ENCODE measurements at regions not wholly inside any gene's neighbourhood (a gene's known extent, or its start where the extent isn't known, plus 50 kb on each side); places are given as distances from the start of the nearest gene placed in this dataset.
"Not testable (repeated sequence)": the region's sequence is repeated elsewhere in the genome, so short reads cannot be mapped to it uniquely, and the experiment has no call there.

- peak; percentile 21 for DNase-seq (ENCODE audit: low spot score)
Observed at GRCh38 chr14:71165121-71166031, 258.1 kb downstream of the PCNX1 start.

GRCh38 chr14:71166180-71166837 lies 259.1 kb downstream of the PCNX1 start:
- DNase-seq (ENCODE audit: low spot score): peak; percentile 13

- not testable (repeated sequence) for DNase-seq (ENCODE audit: low spot score)
Observed at GRCh38 chr14:71167325-71167950, 260.2 kb downstream of the PCNX1 start.

GRCh38 chr14:71168161-71168560 lies 260.9 kb downstream of the PCNX1 start:
- not testable (repeated sequence) for DNase-seq (ENCODE audit: low spot score)

- DNase-seq (ENCODE audit: low spot score): no peak
Observed at GRCh38 chr14:71168564-71169427, 261.5 kb downstream of the PCNX1 start.

GRCh38 chr14:71169861-71170260 lies 262.6 kb downstream of the PCNX1 start:
- no peak for DNase-seq (ENCODE audit: low spot score)

- DNase-seq (ENCODE audit: low spot score): no peak
Observed at GRCh38 chr14:71175491-71175890, 268.2 kb downstream of the PCNX1 start.

- DNase-seq (ENCODE audit: low spot score): no peak
Observed at GRCh38 chr14:71179066-71179465, 271.8 kb downstream of the PCNX1 start.

- DNase-seq (ENCODE audit: low spot score): no peak
Observed at GRCh38 chr14:71180397-71180796, 273.1 kb downstream of the PCNX1 start.

GRCh38 chr14:71181215-71182003 lies 274.1 kb downstream of the PCNX1 start:
- DNase-seq (ENCODE audit: low spot score): no peak

GRCh38 chr14:71183876-71184689 lies 276.8 kb downstream of the PCNX1 start:
- no peak for DNase-seq (ENCODE audit: low spot score)

GRCh38 chr14:71185637-71186036 lies 278.4 kb downstream of the PCNX1 start:
- no peak for DNase-seq (ENCODE audit: low spot score)

GRCh38 chr14:71187633-71188356 lies 280.5 kb downstream of the PCNX1 start:
- no peak for DNase-seq (ENCODE audit: low spot score)

- no peak for DNase-seq (ENCODE audit: low spot score)
Observed at GRCh38 chr14:71190770-71191374, 283.6 kb downstream of the PCNX1 start.

GRCh38 chr14:71193663-71194062 lies 286.4 kb downstream of the PCNX1 start:
- DNase-seq (ENCODE audit: low spot score): no peak

GRCh38 chr14:71194251-71194650 lies 287.0 kb downstream of the PCNX1 start:
- DNase-seq (ENCODE audit: low spot score): no peak

- DNase-seq (ENCODE audit: low spot score): no peak
Observed at GRCh38 chr14:71196921-71197320, 289.7 kb downstream of the PCNX1 start.

GRCh38 chr14:71198687-71199086 lies 291.4 kb downstream of the PCNX1 start:
- DNase-seq (ENCODE audit: low spot score): no peak

GRCh38 chr14:71201840-71202239 lies 294.6 kb downstream of the PCNX1 start:
- DNase-seq (ENCODE audit: low spot score): no peak

All from SK-N-DZ (cell line).